BLaER1 (cell line): ENCODE measurements at regions not wholly inside any gene's neighbourhood (a gene's known extent, or its start where the extent isn't known, plus 50 kb on each side); places are given as distances from the start of the nearest gene placed in this dataset.
"Not testable (repeated sequence)": the region's sequence is repeated elsewhere in the genome, so short reads cannot be mapped to it uniquely, and the experiment has no call there.

Experiments
- H3K27ac ChIP-seq: shearing (Covaris generic); formaldehyde crosslinking; 2 replicates; pipeline ENCODE4 v1.8.1; 2022
- H3K27me3 ChIP-seq: shearing (Covaris generic); formaldehyde crosslinking; 2 replicates; pipeline ENCODE4 v1.8.1; 2022
- H3K36me3 ChIP-seq: shearing (Covaris generic); formaldehyde crosslinking; 2 replicates; pipeline ENCODE4 v1.8.1; 2022
- H3K4me1 ChIP-seq: shearing (Covaris generic); formaldehyde crosslinking; 2 replicates; pipeline ENCODE4 v1.8.1; 2022
- H3K4me2 ChIP-seq: shearing (Covaris generic); formaldehyde crosslinking; 2 replicates; pipeline ENCODE4 v1.8.1; 2022
- H3K4me3 ChIP-seq: shearing (Covaris generic); formaldehyde crosslinking; 2 replicates; pipeline ENCODE4 v1.8.1; 2022
- H3K9ac ChIP-seq: shearing (Covaris generic); formaldehyde crosslinking; 2 replicates; pipeline ENCODE4 v1.8.1; 2022
- H3K9me3 ChIP-seq: shearing (Covaris generic); formaldehyde crosslinking; 2 replicates; pipeline ENCODE4 v1.8.1; 2022
- H4K20me1 ChIP-seq: shearing (Covaris generic); formaldehyde crosslinking; 2 replicates; pipeline ENCODE4 v1.8.1; 2022
- Cebpa-rat ChIP-seq: shearing (Covaris generic); IDR thresholded peaks from 2 replicates; pipeline ENCODE4 v1.8.1; 2022

DNA sequence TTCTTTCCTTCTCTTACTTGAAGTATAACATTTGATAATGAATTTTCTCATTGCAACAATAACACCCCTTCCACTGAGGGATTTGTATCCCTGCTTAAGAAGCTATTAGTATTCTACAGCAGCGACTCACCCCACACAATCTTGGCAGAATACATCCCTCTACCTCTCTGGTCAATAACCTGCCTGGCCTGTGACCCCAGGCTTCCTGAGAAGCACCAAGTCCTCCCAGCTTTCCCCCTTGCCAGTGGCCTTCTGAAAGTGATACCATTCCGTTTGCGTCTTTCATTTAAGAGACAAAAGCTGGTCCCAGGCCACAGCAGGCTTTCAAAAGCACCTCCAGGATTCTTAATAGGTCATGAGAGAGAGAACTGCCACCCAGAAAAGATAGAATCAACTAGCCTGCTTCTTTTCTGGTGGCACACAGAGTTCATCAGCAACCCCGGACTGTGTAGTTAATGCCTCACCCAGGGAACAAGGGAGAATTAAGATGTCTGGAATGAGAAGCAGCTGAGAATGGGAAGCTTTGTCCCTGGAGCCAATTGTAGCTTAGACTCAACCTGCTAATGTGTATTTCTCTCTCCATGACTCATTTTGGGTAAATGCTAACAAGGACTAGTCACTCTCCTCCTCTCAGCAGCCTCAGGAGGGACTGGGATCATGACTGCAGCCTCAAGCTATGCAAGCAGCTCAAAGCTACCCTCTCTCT lies 101.0 kb upstream of the CPNE4 start:
- H3K27me3 ChIP-seq, result no peaks in the 10 kb centered on the region
- H3K36me3 ChIP-seq, result no peaks in the 10 kb centered on the region
- no peaks in the 10 kb centered on the region for H3K9me3 ChIP-seq
- no peak for TF ChIP-seq Cebpa-rat
- H3K4me2 ChIP-seq, result no peak overlapping the region
- no peaks in the 10 kb centered on the region for H4K20me1 ChIP-seq
- H3K27ac ChIP-seq, result no peak overlapping the region
- H3K9ac ChIP-seq, result no peak overlapping the region
- no peaks in the 10 kb centered on the region for H3K4me1 ChIP-seq
- no peak overlapping the region for H3K4me3 ChIP-seq

DNA sequence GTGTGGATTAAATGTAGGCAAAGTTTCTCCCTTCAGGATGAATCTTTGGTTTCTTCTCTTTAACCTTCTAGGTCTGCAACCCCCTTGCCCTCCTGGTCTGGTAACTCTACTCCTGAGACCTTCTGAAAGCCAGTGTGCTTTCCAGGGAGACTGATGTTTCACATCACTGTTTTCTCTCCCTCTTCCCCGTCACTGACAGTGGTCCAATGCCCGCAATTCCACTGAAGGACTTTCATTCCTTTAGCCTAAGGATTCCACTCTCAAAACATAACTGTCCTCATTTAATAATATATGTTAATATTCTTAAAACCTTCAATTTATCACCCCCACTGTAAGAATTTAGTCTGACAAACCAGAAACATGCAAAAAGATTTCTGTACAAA lies 101.5 kb upstream of the CPNE4 start:
- H3K27ac ChIP-seq, result no peak overlapping the region
- TF ChIP-seq Cebpa-rat, result no peak
- no peaks in the 10 kb centered on the region for H3K9me3 ChIP-seq
- H3K4me1 ChIP-seq, result no peaks in the 10 kb centered on the region
- H3K4me2 ChIP-seq, result no peak overlapping the region
- H4K20me1 ChIP-seq, result no peaks in the 10 kb centered on the region
- H3K4me3 ChIP-seq, result no peak overlapping the region
- H3K36me3 ChIP-seq, result no peaks in the 10 kb centered on the region
- no peak overlapping the region for H3K9ac ChIP-seq
- no peaks in the 10 kb centered on the region for H3K27me3 ChIP-seq

DNA sequence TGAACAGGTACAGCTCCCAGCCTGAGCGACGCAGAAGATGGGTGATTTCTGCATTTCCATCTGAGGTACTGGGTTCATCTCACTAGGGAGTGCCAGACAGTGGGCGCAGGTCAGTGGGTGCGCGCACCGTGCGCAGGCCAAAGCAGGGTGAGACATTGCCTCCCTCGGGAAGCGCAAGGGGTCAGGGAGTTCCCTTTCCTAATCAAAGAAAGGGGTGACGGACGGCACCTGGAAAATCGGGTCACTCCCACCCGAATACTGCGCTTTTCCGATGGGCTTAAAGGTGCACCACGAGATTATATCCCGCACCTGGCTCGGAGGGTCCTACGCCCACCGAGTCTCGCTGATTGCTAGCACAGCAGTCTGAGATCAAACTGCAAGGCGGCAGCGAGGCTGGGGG lies 102.1 kb upstream of the CPNE4 start:
- H3K9me3 ChIP-seq, H3K4me2 ChIP-seq, H4K20me1 ChIP-seq, H3K27me3 ChIP-seq, H3K27ac ChIP-seq, H3K36me3 ChIP-seq, H3K9ac ChIP-seq, H3K4me1 ChIP-seq, H3K4me3 ChIP-seq: not testable (repeated sequence)

DNA sequence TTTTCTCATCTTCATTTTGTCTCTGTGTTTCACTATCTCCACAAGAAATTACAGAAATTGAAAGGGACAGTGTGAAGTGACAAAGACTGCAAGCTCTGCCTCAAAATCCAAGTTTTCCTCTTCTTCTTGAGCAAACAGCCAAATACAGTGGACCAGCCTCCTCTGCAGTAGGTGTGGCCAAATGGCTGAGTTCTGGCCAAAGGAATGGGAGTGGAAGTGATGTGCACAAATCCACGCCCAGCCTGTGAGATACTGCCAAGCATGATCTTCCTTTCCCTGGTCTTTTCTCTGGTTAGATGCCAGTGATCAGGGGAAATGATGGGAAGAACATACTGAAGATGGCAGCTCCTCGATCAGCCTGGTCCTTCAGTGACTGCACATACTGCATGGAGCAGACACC lies 111.0 kb upstream of the CPNE4 start:
- H3K9me3 ChIP-seq, result no peaks in the 10 kb centered on the region
- no peak overlapping the region for H3K4me2 ChIP-seq
- H3K27me3 ChIP-seq, result no peaks in the 10 kb centered on the region
- H3K4me1 ChIP-seq, result no peaks in the 10 kb centered on the region
- no peak overlapping the region for H3K4me3 ChIP-seq
- no peaks in the 10 kb centered on the region for H3K36me3 ChIP-seq
- H4K20me1 ChIP-seq, result no peaks in the 10 kb centered on the region
- no peak overlapping the region for H3K9ac ChIP-seq
- TF ChIP-seq Cebpa-rat, result no peak
- no peak overlapping the region for H3K27ac ChIP-seq

DNA sequence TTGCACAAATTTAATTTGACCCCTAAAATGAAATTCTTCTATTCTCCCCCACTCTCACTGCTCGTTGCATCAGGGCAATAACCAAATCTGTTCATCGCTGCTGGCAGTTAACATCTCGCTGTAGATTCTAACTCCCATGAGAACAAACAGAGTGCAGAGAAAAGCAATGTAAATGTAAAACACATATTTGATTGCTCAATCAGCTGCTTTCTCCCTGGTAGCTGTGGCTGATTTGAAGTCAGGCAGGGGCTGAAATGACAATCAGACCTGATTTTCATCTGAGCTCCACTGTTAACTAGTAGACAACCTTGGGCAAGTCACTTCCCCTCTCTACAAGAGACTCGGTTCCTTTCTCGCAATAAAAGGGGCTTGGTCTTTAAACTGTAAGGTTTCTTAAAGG lies 119.8 kb upstream of the CPNE4 start:
- Histone ChIP-seq H3K36me3 (no peaks in the 10 kb centered on the region), H3K9ac (no peak overlapping the region), H3K9me3 (no peaks in the 10 kb centered on the region), H3K27me3 (no peaks in the 10 kb centered on the region), H3K4me1 (no peaks in the 10 kb centered on the region), H3K4me2 (no peak overlapping the region), H3K4me3 (no peak overlapping the region), H4K20me1 (no peaks in the 10 kb centered on the region), H3K27ac (no peak overlapping the region)
- no peak for TF ChIP-seq Cebpa-rat

DNA sequence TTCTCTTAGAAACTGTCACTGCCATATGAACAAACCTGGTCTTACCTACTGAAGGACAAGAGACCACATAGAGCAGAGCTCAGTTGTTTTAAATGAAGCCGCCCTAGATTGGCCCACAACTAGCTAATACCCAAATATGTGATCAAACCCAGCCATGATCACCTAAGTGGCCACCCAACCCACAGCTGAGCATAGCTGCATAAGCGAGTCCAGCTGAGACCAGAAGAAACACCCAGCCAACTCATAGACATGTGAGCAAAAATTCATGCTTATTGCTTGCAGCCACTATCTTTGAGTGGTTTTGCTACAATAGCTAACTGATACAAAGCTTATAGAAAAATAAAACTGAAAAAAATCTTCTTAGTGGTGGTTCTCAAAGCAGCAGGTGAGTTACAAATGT lies 124.3 kb upstream of the CPNE4 start:
- Histone ChIP-seq H3K27ac (no peak overlapping the region), H3K36me3 (no peaks in the 10 kb centered on the region), H3K4me3 (no peak overlapping the region)

DNA sequence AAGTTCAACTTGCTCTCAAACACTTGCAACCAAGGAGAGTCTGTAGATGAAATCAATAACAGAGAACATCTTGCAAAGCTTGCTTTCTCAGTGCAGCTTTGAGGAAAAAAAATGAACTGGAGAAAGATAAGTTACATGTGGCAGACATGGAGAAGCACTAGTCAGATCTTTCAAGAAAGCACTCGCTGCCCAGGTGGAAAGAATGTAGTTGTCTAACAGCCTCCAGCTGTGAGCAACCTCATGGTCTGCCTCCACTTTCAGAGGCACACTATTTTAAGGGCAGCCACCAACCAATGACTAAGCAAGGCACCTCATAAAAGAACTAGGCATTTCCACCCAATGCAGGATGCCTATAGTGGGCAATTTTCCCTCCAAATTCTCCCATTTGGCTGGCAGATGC lies 125.4 kb upstream of the CPNE4 start:
- Histone ChIP-seq H4K20me1 (no peaks in the 10 kb centered on the region), H3K4me2 (no peak overlapping the region), H3K4me1 (no peaks in the 10 kb centered on the region), H3K9ac (no peak overlapping the region), H3K36me3 (no peaks in the 10 kb centered on the region), H3K27ac (no peak overlapping the region), H3K9me3 (no peaks in the 10 kb centered on the region), H3K4me3 (no peak overlapping the region), H3K27me3 (no peaks in the 10 kb centered on the region)
- TF ChIP-seq Cebpa-rat, result no peak

More for the DNA sequence above, 124.3 kb upstream of the CPNE4 start:
- TF ChIP-seq Cebpa-rat, result no peak
- Histone ChIP-seq H3K27me3 (no peaks in the 10 kb centered on the region), H3K4me2 (no peak overlapping the region), H3K9me3 (no peaks in the 10 kb centered on the region), H3K9ac (no peak overlapping the region), H4K20me1 (no peaks in the 10 kb centered on the region), H3K4me1 (no peaks in the 10 kb centered on the region)

DNA sequence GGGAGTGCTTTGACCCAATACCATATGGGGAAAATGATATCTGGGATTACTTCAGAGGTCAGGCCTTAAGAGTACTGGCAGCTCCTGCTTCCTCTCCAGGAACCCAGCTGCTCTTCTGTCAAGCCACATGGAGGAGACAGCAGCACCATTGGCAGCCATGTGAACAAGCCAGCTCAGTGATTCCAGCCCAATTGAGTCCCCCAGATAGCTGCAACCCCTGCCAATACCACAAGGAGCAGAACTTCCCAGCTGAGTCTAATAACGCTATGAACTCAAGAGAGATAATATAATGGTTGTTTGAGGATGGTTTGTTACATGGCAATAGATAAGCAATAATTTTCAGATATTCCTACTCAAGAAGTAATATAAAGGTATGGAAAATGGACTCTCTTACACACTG lies 126.8 kb upstream of the CPNE4 start:
- TF ChIP-seq Cebpa-rat, result no peak
- Histone ChIP-seq H3K27me3 (no peaks in the 10 kb centered on the region), H3K36me3 (no peaks in the 10 kb centered on the region), H3K9me3 (no peaks in the 10 kb centered on the region), H3K9ac (no peak overlapping the region), H3K4me1 (no peaks in the 10 kb centered on the region), H3K4me2 (no peak overlapping the region), H4K20me1 (no peaks in the 10 kb centered on the region), H3K4me3 (no peak overlapping the region), H3K27ac (no peak overlapping the region)

DNA sequence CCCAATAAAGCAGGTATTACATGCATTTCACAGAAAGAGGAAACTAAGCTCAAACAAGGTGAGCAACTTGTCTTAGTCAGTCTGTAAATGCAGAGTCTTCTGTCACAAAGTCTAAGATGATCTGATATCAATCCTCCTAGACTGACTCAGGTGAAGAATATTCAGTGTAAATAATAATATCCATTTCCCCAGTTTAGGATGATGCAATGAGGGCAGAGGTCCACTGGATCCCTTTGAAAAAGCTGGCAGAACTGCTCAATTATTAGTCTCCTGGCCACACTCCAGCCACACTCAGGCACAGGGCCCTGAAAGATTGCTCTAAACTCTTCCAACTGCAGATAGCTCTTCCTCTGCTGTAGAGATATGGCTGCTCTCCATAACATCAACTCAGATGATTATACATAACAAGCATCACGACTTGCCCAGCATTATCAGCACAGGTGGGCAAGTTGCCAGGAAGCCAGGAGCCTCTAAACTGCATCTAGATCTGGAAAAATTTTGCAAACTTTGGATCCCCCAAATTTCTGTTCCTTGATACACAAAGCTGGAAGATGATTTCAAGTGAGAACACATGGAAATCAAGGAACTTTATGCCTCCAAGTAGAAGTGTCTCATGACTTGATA lies 129.8 kb upstream of the CPNE4 start:
- no peak overlapping the region for H3K27ac ChIP-seq
- no peak for TF ChIP-seq Cebpa-rat

DNA sequence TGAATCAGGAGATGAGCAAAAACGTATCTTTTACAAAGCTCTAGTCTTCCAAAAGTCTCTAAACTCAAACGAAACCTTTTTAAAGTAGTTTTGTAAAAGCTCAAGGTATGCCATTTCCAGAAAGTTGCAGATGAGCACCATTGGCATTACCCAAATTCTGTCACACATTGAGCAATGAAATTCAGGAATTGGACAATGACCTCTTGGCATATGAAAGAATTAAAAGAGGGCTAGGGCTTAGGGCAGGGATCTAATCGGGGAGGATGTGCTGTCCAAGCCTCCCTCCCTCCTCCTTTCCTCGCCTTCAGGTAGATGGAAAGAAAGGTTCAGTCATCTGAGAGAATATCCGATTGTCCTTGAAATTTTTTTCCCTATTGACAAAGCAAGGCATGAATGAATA lies 133.1 kb upstream of the CPNE4 start:
- Histone ChIP-seq H3K4me2 (no peak overlapping the region), H3K9ac (no peak overlapping the region), H4K20me1 (no peaks in the 10 kb centered on the region), H3K9me3 (no peaks in the 10 kb centered on the region), H3K36me3 (no peaks in the 10 kb centered on the region), H3K4me3 (no peak overlapping the region), H3K27me3 (no peaks in the 10 kb centered on the region; the same call in 1 of the 2 replicates), H3K27ac (no peak overlapping the region), H3K4me1 (no peaks in the 10 kb centered on the region)
- no peak for TF ChIP-seq Cebpa-rat

More for the DNA sequence above, 129.8 kb upstream of the CPNE4 start:
- no peaks in the 10 kb centered on the region for H3K9me3 ChIP-seq
- H3K4me2 ChIP-seq, result no peak overlapping the region
- no peaks in the 10 kb centered on the region for H4K20me1 ChIP-seq
- no peaks in the 10 kb centered on the region for H3K4me1 ChIP-seq
- no peak overlapping the region for H3K4me3 ChIP-seq
- no peaks in the 10 kb centered on the region; the same call in 1 of the 2 replicates for H3K27me3 ChIP-seq
- H3K36me3 ChIP-seq, result no peaks in the 10 kb centered on the region
- no peak overlapping the region for H3K9ac ChIP-seq
